Skeletal muscle satellite cell (primary cell): ENCODE measurements at regions not wholly inside any gene's neighbourhood (a gene's known extent, or its start where the extent isn't known, plus 50 kb on each side); places are given as distances from the start of the nearest gene placed in this dataset.

Experiments
- H3K27me3 ChIP-seq: 2 replicates; pipeline ENCODE4 v1.7.0; 2013; ENCODE audit warnings: low read length; ENCODE audit not compliant: control insufficient read depth, insufficient read depth
- H3K36me3 ChIP-seq: 2 replicates; pipeline ENCODE4 v1.7.0; 2013; ENCODE audit warnings: mild to moderate bottlenecking, control low read depth, low read length; ENCODE audit not compliant: insufficient read depth
- H3K4me1 ChIP-seq: 2 replicates; pipeline ENCODE4 v1.7.0; 2013; ENCODE audit warnings: low read length; ENCODE audit not compliant: control insufficient read depth, insufficient read depth
- H3K4me2 ChIP-seq: 2 replicates; pipeline ENCODE4 v1.7.0; 2013; ENCODE audit warnings: mild to moderate bottlenecking, low read length
- H3K4me3 ChIP-seq: 2 replicates; pipeline ENCODE4 v1.7.0; 2013; ENCODE audit warnings: low read length
- H3K9ac ChIP-seq: 2 replicates; pipeline ENCODE4 v1.7.0; 2013; ENCODE audit warnings: mild to moderate bottlenecking, low read depth, low read length, moderate library complexity
- H3K9me3 ChIP-seq: replicated peaks from 2 replicates; pipeline ENCODE4 v1.7.0; 2013; ENCODE audit warnings: mild to moderate bottlenecking, control low read depth, low read length

- H3K9ac ChIP-seq: no peak overlapping the region
- H3K27me3 ChIP-seq: no peaks in the 10 kb centered on the region
- H3K4me1 ChIP-seq: no peaks in the 10 kb centered on the region
- H3K4me2 ChIP-seq: no peak overlapping the region
- no peak overlapping the region for H3K4me3 ChIP-seq
- no peaks in the 10 kb centered on the region for H3K36me3 ChIP-seq
- peaks cover 3% of the 10 kb centered on the region for H3K9me3 ChIP-seq
These were observed 643.8 kb upstream of the ADGRL2 start for GRCh38 chr1:81156887-81157286.

- Histone ChIP-seq H3K27me3 (no peaks in the 10 kb centered on the region), H3K4me1 (no peaks in the 10 kb centered on the region), H3K36me3 (no peaks in the 10 kb centered on the region), H3K4me3 (no peak overlapping the region), H3K4me2 (no peak overlapping the region), H3K9ac (no peak overlapping the region), H3K9me3 (peaks cover 9% of the 10 kb centered on the region)
These were observed 645.6 kb upstream of the ADGRL2 start for GRCh38 chr1:81155131-81155530.

DNA sequence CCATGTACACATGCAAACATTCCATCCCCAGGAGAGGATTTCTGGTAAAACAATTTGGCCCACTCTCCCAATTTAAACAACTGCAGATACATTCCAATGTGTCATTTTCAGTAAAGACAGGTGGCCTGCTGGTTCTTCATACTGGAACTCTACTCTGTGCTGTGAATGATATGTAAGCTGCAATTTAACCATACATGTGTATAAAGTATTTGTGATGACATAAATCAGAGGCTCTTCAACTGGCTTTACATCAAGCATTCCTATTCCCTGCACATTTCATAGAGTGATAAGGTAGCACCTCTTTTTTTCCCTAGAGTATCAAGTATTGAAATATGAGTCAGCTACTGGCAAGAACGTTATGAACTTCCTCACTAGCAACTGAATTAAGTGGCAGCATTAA lies 649.5 kb upstream of the ADGRL2 start:
- no peak overlapping the region for H3K9ac ChIP-seq
- no peaks in the 10 kb centered on the region for H3K27me3 ChIP-seq
- H3K36me3 ChIP-seq: no peaks in the 10 kb centered on the region
- H3K4me3 ChIP-seq: no peak overlapping the region
- peaks cover 6% of the 10 kb centered on the region for H3K9me3 ChIP-seq
- no peaks in the 10 kb centered on the region for H3K4me1 ChIP-seq
- no peak overlapping the region for H3K4me2 ChIP-seq

- H3K9me3 ChIP-seq: peaks cover 6% of the 10 kb centered on the region
- no peak overlapping the region for H3K9ac ChIP-seq
- H3K4me2 ChIP-seq: no peak overlapping the region
- no peak overlapping the region for H3K4me3 ChIP-seq
- H3K27me3 ChIP-seq: no peaks in the 10 kb centered on the region
- no peaks in the 10 kb centered on the region for H3K36me3 ChIP-seq
- H3K4me1 ChIP-seq: no peaks in the 10 kb centered on the region
These were observed 650.9 kb upstream of the ADGRL2 start for GRCh38 chr1:81149649-81150325.

DNA sequence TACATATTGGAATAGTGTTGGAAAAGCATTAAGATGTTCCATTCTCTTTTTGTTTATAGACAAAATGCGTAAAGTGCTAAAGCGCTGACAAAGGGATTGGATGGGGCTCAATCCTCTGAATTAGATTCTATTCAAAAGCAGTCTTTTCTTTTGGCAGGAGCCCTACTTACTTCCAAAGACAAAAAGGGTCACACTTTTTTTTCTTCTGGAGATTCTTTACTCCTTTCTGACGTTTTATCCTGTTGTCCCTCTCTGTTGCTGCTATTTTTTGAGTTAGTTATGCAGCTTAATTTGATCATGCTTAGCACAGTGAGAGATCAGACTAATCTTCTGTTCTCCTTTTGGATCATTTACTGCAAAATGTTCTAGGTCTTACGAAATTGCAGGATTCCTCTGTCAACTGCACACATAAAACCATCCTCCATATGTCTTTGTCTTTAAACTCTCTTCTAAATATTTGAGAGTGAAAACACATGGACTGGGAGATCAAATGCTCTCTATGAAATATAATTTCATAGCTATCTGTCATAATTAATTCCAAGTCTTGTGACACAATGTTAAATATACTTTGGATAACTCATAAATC lies 656.4 kb upstream of the ADGRL2 start:
- H3K4me3 ChIP-seq: no peak overlapping the region
- no peaks in the 10 kb centered on the region for H3K9me3 ChIP-seq
- no peaks in the 10 kb centered on the region for H3K4me1 ChIP-seq
- no peak overlapping the region for H3K4me2 ChIP-seq
- H3K27me3 ChIP-seq: no peaks in the 10 kb centered on the region
- H3K9ac ChIP-seq: no peak overlapping the region
- H3K36me3 ChIP-seq: no peaks in the 10 kb centered on the region

GRCh38 chr1:81142099-81142826 lies 658.5 kb upstream of the ADGRL2 start:
- H3K36me3 ChIP-seq: no peaks in the 10 kb centered on the region
- no peak overlapping the region for H3K4me3 ChIP-seq
- H3K27me3 ChIP-seq: no peaks in the 10 kb centered on the region
- no peaks in the 10 kb centered on the region for H3K9me3 ChIP-seq
- H3K4me1 ChIP-seq: no peaks in the 10 kb centered on the region
- H3K4me2 ChIP-seq: no peak overlapping the region
- H3K9ac ChIP-seq: no peak overlapping the region

GRCh38 chr1:81135524-81135923 lies 665.2 kb upstream of the ADGRL2 start:
- no peaks in the 10 kb centered on the region for H3K4me1 ChIP-seq
- H3K27me3 ChIP-seq: no peaks in the 10 kb centered on the region
- H3K36me3 ChIP-seq: no peaks in the 10 kb centered on the region
- H3K9ac ChIP-seq: no peak overlapping the region
- H3K4me2 ChIP-seq: no peak overlapping the region
- no peaks in the 10 kb centered on the region for H3K9me3 ChIP-seq
- no peak overlapping the region for H3K4me3 ChIP-seq

DNA sequence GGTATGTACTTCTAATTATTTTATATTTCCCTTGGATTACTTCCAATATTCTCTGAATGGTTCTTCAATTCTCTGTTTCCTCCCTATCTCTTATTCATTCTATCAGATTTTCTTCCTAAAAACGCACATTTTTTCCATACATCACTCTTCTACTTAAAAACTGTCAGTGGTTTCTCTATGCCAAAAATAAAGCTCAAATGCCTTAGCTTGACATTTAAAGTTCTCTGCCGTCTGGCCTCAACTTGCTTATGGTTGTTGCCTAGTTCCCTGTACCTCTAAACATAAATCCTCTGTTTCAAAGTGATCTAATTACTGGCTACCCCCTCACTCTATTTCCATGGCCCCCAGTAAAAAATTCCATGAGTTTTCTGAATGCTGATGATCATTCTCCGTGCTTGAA lies 671.0 kb upstream of the ADGRL2 start:
- Histone ChIP-seq H3K4me3 (no peak overlapping the region), H3K36me3 (no peaks in the 10 kb centered on the region), H3K9me3 (no peaks in the 10 kb centered on the region), H3K4me1 (no peaks in the 10 kb centered on the region), H3K4me2 (no peak overlapping the region), H3K9ac (no peak overlapping the region), H3K27me3 (no peaks in the 10 kb centered on the region)

GRCh38 chr1:81129366-81129765 lies 671.4 kb upstream of the ADGRL2 start:
- no peak overlapping the region for H3K4me3 ChIP-seq
- no peak overlapping the region for H3K4me2 ChIP-seq
- no peaks in the 10 kb centered on the region for H3K4me1 ChIP-seq
- no peaks in the 10 kb centered on the region for H3K9me3 ChIP-seq
- H3K36me3 ChIP-seq: no peaks in the 10 kb centered on the region
- no peak overlapping the region for H3K9ac ChIP-seq
- no peaks in the 10 kb centered on the region for H3K27me3 ChIP-seq

- Histone ChIP-seq H3K9me3 (no peaks in the 10 kb centered on the region), H3K4me2 (no peak overlapping the region), H3K36me3 (no peaks in the 10 kb centered on the region), H3K4me1 (no peaks in the 10 kb centered on the region), H3K4me3 (no peak overlapping the region), H3K27me3 (no peaks in the 10 kb centered on the region), H3K9ac (no peak overlapping the region)
These were observed 672.7 kb upstream of the ADGRL2 start for GRCh38 chr1:81128079-81128478.

- no peak overlapping the region for H3K9ac ChIP-seq
- H3K4me2 ChIP-seq: no peak overlapping the region
- no peaks in the 10 kb centered on the region for H3K27me3 ChIP-seq
- no peaks in the 10 kb centered on the region for H3K36me3 ChIP-seq
- no peaks in the 10 kb centered on the region for H3K4me1 ChIP-seq
- no peak overlapping the region for H3K4me3 ChIP-seq
- no peaks in the 10 kb centered on the region for H3K9me3 ChIP-seq
These were observed 673.6 kb upstream of the ADGRL2 start for GRCh38 chr1:81126989-81127581.
